H9 (cell line): ENCODE measurements at regions not wholly inside any gene's neighbourhood (a gene's known extent, or its start where the extent isn't known, plus 50 kb on each side); places are given as distances from the start of the nearest gene placed in this dataset.

ENCODE experiments used
- DNase-seq: peaks from one replicate; pipeline ENCODE4 v3.0.0-alpha.2; 2017
- H2AFZ ChIP-seq: one replicate; pipeline ENCODE4 v1.6.1; 2013; ENCODE audit warnings: mild to moderate bottlenecking, low read length, control low read depth, moderate library complexity
- H2AK5ac ChIP-seq: 2 replicates; pipeline ENCODE4 v1.6.1; 2013; ENCODE audit warnings: low read length, control low read depth, mixed read lengths; ENCODE audit not compliant: insufficient read length
- H2BK120ac ChIP-seq: one replicate; pipeline ENCODE4 v1.6.1; 2013; ENCODE audit warnings: low read depth, mild to moderate bottlenecking, low read length, control low read depth, inconsistent platforms; ENCODE audit not compliant: poor library complexity, severe bottlenecking
- H2BK12ac ChIP-seq: 2 replicates; pipeline ENCODE4 v1.6.1; 2013; ENCODE audit warnings: low read length, control low read depth, mixed read lengths, low read depth; ENCODE audit not compliant: insufficient read length
- H2BK15ac ChIP-seq: 2 replicates; pipeline ENCODE4 v1.6.1; 2013; ENCODE audit warnings: low read depth, low read length, control low read depth
- H2BK20ac ChIP-seq: one replicate; pipeline ENCODE4 v1.6.1; 2013; ENCODE audit warnings: low read depth, mild to moderate bottlenecking, low read length, control low read depth, inconsistent platforms; ENCODE audit not compliant: poor library complexity, severe bottlenecking
- H2BK5ac ChIP-seq: 2 replicates; pipeline ENCODE4 v1.6.1; 2013; ENCODE audit warnings: low read length, control low read depth, mixed read lengths; ENCODE audit not compliant: insufficient read length
- H3K14ac ChIP-seq: 2 replicates; pipeline ENCODE4 v1.6.1; 2013; ENCODE audit warnings: low read length, control low read depth; ENCODE audit not compliant: insufficient read depth
- H3K18ac ChIP-seq: 2 replicates; pipeline ENCODE4 v1.6.1; 2013; ENCODE audit warnings: low read depth, mild to moderate bottlenecking, mixed read lengths, low read length, control low read depth; ENCODE audit not compliant: insufficient read length
- H3K23ac ChIP-seq: 2 replicates; pipeline ENCODE4 v1.6.1; 2013; ENCODE audit warnings: low read length, control low read depth, mixed read lengths, low read depth; ENCODE audit not compliant: insufficient read length
- H3K23me2 ChIP-seq: 2 replicates; pipeline ENCODE4 v1.6.1; 2013; ENCODE audit warnings: low read depth, mild to moderate bottlenecking, mixed read lengths, low read length, control low read depth; ENCODE audit not compliant: insufficient read length, poor library complexity, severe bottlenecking
- H3K27ac ChIP-seq: 2 replicates; pipeline ENCODE4 v1.5.1; 2013; ENCODE audit warnings: low read length, control low read depth, mixed read lengths, low read depth; ENCODE audit not compliant: insufficient read length
- H3K27me3 ChIP-seq: 2 replicates; pipeline ENCODE4 v1.6.1; 2013; ENCODE audit warnings: low read length, control low read depth, inconsistent platforms; ENCODE audit not compliant: insufficient read depth
- H3K4ac ChIP-seq: 2 replicates; pipeline ENCODE4 v1.6.1; 2013; ENCODE audit warnings: low read depth, mild to moderate bottlenecking, control low read depth, inconsistent platforms, low read length, moderate library complexity
- H3K4me1 ChIP-seq: 2 replicates; pipeline ENCODE4 v1.6.1; 2013; ENCODE audit warnings: low read length, control low read depth, inconsistent platforms; ENCODE audit not compliant: insufficient read depth
- H3K4me2 ChIP-seq: 2 replicates; pipeline ENCODE4 v1.6.1; 2013; ENCODE audit warnings: low read length, control low read depth, mixed read lengths; ENCODE audit not compliant: insufficient read length, insufficient read depth
- H3K56ac ChIP-seq: 2 replicates; pipeline ENCODE4 v1.6.1; 2013; ENCODE audit warnings: low read depth, mild to moderate bottlenecking, mixed read lengths, low read length, control low read depth; ENCODE audit not compliant: insufficient read length
- H3K79me1 ChIP-seq: 2 replicates; pipeline ENCODE4 v1.6.1; 2013; ENCODE audit warnings: low read depth, mild to moderate bottlenecking, moderate library complexity, low read length, control low read depth, inconsistent platforms; ENCODE audit not compliant: insufficient read depth, poor library complexity, severe bottlenecking
- H3K79me2 ChIP-seq: 2 replicates; pipeline ENCODE4 v1.6.1; 2013; ENCODE audit warnings: low read length, control low read depth, inconsistent platforms; ENCODE audit not compliant: insufficient read depth
- H3K9ac ChIP-seq: 2 replicates; pipeline ENCODE4 v1.6.1; 2013; ENCODE audit warnings: low read length, control low read depth, mixed read lengths; ENCODE audit not compliant: insufficient read length; ENCODE audit errors: extremely low read depth
- H3K9me3 ChIP-seq: one replicate; pipeline ENCODE4 v1.6.1; 2013; ENCODE audit warnings: low read depth, low read length, inconsistent platforms; ENCODE audit not compliant: control insufficient read depth
- H3T11ph ChIP-seq: one replicate; pipeline ENCODE4 v1.6.1; 2013; ENCODE audit warnings: mild to moderate bottlenecking, low read length, control low read depth, inconsistent platforms
- H4K20me1 ChIP-seq: one replicate; pipeline ENCODE4 v1.6.1; 2013; ENCODE audit not compliant: control insufficient read depth, insufficient read length, insufficient read depth
- H4K5ac ChIP-seq: 2 replicates; pipeline ENCODE4 v1.6.1; 2013; ENCODE audit warnings: low read depth, mild to moderate bottlenecking, mixed read lengths, low read length, control low read depth; ENCODE audit not compliant: insufficient read length
- H4K8ac ChIP-seq: replicated peaks from 2 replicates; pipeline ENCODE4 v1.6.1; 2013; ENCODE audit warnings: low read length, control low read depth, mixed read lengths, low read depth; ENCODE audit not compliant: insufficient read length
- H4K91ac ChIP-seq: 2 replicates; pipeline ENCODE4 v1.6.1; 2013; ENCODE audit warnings: low read depth, mild to moderate bottlenecking, moderate library complexity, mixed read lengths, low read length, control low read depth; ENCODE audit not compliant: insufficient read length
- H3K27ac Mint-ChIP-seq, 3 experiments: 2 replicates in 2 of 3; 3 replicates in 1 of 3; pipeline ENCODE4 v1.8.0; 2020 to 2021; ENCODE audit warnings: mixed read lengths in 3 of 3, mild to moderate bottlenecking in 1 of 3, moderate library complexity in 1 of 3
- H3K27me3 Mint-ChIP-seq: 2 replicates; pipeline ENCODE4 v1.8.0; 2021; ENCODE audit warnings: low read depth, mild to moderate bottlenecking, moderate library complexity, mixed read lengths
- H3K36me3 Mint-ChIP-seq, 3 experiments: 2 replicates in 2 of 3; 3 replicates in 1 of 3; pipeline ENCODE4 v1.8.0; 2020 to 2021; ENCODE audit warnings: low read depth in 3 of 3, mixed read lengths in 3 of 3; ENCODE audit not compliant: insufficient read depth in 1 of 3
- H3K4me1 Mint-ChIP-seq, 2 experiments: 2 replicates each; pipeline ENCODE4 v1.8.0; 2020; ENCODE audit warnings: mixed read lengths in 2 of 2
- H3K4me3 Mint-ChIP-seq, 2 experiments: 2 replicates in 1 of 2; 3 replicates in 1 of 2; pipeline ENCODE4 v1.8.0; 2020 to 2021; ENCODE audit warnings: mild to moderate bottlenecking in 2 of 2, mixed read lengths in 2 of 2, moderate library complexity in 1 of 2
- H3K9me3 Mint-ChIP-seq, 2 experiments: 2 replicates in 1 of 2; 3 replicates in 1 of 2; pipeline ENCODE4 v1.8.0; 2020; ENCODE audit warnings: mild to moderate bottlenecking in 2 of 2, mixed read lengths in 2 of 2, moderate library complexity in 1 of 2
- CTCF ChIP-seq: fragments of 200-600 bp; sonication (generic); conservative IDR thresholded peaks from 3 replicates; pipeline ENCODE4 v1.8.0; 2021; ENCODE audit warnings: antibody characterized with exemption, mild to moderate bottlenecking
- WGBS: extraction: QIAGEN DNeasy Blood & Tissue Kit; methylation state at CpG from one replicate; pipeline ENCODE4 v1.1.7; 2013; ENCODE audit warnings: missing lambda C conversion rate, low lambda C conversion rate, mixed read lengths; ENCODE audit not compliant: insufficient read length; ENCODE audit errors: extremely low coverage; 5-methylcytosine and 5-hydroxymethylcytosine counted together

- Histone ChIP-seq H4K20me1 (no peaks in the 10 kb centered on the region), H2BK5ac (no peak overlapping the region), H3K79me2 (no peaks in the 10 kb centered on the region), H4K91ac (no peak overlapping the region), H2AK5ac (no peak overlapping the region), H3K56ac (no peak overlapping the region), H2BK120ac (no peak overlapping the region), H3K27ac (no peak overlapping the region), H2BK15ac (no peak overlapping the region), H3K4me1 (no peaks in the 10 kb centered on the region), H3K79me1 (no peaks in the 10 kb centered on the region), H4K8ac (no peak overlapping the region), H2AFZ (no peak overlapping the region), H3K9ac (no peak overlapping the region), H3K4me2 (no peak overlapping the region), H2BK20ac (no peak overlapping the region), H3K23ac (no peak overlapping the region), H3K23me2 (no peaks in the 10 kb centered on the region), H3K27me3 (no peaks in the 10 kb centered on the region), H3K18ac (no peak overlapping the region), H3K9me3 (no peaks in the 10 kb centered on the region), H3K4ac (no peak overlapping the region), H3T11ph (no peak overlapping the region), H4K5ac (no peak overlapping the region), H2BK12ac (no peak overlapping the region), H3K14ac (no peak overlapping the region)
- peaks cover 1% of the 10 kb centered on the region; the same call in 1 of the 2 replicates for H3K27me3 Mint-ChIP-seq
- no peaks in the 10 kb centered on the region for H3K36me3 Mint-ChIP-seq
- 0 out of 4 replicates have a peak, but pooled peaks cover 0 to 3% of the 10 kb centered on the region in 2 experiments for H3K4me1 Mint-ChIP-seq
- DNase-seq = no peak
- H3K27ac Mint-ChIP-seq = no peak overlapping the region
- no peak for TF ChIP-seq CTCF
- H3K4me3 Mint-ChIP-seq = no peak overlapping the region
- H3K9me3 Mint-ChIP-seq = peaks cover 0 to 7% of the 10 kb centered on the region in 2 experiments; a peak in 1 of 5 replicates
- no CpG with 5 or more reads among the region's 3 CpGs for WGBS
These were observed 540.7 kb downstream of the HAO1 start for GRCh38 chr20:7399575-7399974.
